Stimulated activated CD8-positive, alpha-beta memory T cell treated with anti-CD3 and anti-CD28 coated beads, Interleukin-7, amount 100 ng/mL, for 1 hour (primary cell): ENCODE measurements at regions not wholly inside any gene's neighbourhood (a gene's known extent, or its start where the extent isn't known, plus 50 kb on each side); places are given as distances from the start of the nearest gene placed in this dataset.
"Not testable (repeated sequence)": the region's sequence is repeated elsewhere in the genome, so short reads cannot be mapped to it uniquely, and the experiment has no call there.

Source experiments
- DNase-seq, 2 donors: peaks; one replicate each; pipeline ENCODE4 v3.0.0-alpha.2; 2020; ENCODE audit warnings: low read depth in 2 of 2

GRCh38 chr13:67943116-67943515 lies 713.0 kb upstream of the PCDH9 start:
- DNase-seq, result no peak

- DNase-seq, result no peak
Observed at GRCh38 chr13:67935626-67936025, 705.5 kb upstream of the PCDH9 start.

DNA sequence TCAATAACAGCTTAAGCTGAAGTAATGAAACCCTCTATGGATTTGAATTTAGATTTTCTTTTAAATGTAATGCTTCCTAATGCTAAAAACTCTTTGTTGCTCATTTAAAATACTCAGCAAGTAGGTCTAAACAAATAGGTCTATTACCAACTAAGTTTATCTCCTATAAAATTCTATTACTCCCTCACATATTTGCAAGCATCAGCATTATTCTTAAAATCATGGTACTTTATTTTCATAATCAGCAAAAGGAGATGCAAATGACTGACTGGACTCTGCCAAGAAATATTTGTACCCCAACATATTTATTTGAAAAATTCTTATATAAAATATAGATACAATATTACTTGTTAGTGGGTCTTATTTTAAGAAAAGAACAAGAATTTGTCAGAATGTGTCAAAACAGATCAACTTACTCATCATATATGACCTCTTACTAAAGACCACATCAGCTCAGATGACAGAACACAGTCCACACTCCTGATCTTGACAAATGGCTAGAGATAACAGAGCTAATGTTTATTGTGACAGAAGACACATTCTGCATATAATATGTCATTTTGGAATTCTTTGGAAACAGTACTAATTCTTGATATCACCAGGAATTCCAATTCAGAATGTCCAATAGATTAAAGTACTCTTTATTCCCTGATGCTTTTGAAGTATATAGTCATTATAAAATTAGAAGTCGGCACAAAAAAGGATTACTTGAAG lies 704.6 kb upstream of the PCDH9 start:
- no peak for DNase-seq

DNA sequence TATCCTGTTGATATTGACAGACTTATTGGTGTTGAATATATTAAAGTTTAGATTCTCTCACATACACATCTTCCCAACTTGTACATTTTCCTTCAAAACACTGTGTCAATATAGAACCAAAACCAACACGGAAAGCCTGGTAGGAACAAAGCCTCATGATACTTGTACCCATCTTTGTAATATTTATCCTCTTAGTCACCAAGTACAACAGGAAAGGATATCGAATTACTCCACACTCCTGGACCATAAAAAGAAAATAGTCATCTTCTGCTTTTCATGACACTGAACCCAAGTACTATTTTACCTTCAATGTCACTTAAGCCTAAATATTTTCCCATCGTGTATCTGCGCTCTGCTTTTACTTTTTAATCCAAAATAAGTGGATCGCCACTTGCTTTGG lies 702.9 kb upstream of the PCDH9 start:
- DNase-seq, result no peak

DNA sequence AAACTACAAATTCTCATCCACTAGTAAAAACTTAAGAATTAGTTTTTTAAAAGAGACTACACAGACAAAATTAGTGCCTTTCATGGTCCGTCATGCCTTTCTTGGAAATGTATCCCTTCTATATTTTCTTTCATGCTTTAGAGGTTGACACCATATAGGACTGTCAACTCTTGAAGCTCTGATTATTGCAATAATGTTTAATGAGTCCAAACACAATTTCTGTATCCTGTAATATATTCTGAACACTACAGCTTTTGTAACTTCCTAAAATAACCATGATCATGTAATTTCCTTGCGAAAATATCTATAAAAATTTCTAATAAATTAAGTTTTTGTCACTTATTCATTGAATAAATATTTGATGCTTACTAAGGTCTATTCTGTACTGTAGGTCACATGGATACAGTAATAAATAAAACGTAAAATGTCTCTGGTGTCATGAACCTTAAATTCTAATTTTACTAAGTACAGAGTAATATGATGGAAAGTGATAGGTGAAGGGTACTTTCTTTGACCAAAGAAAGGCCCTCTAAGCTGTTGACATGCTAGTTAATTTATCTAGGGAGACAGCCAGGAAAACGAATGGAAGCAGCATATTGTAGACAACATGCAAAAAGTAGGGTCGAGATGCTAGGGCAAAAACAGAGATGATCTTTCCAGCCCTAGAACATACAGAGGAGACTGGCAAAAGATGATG lies 687.3 kb upstream of the PCDH9 start:
- DNase-seq, result no peak

DNA sequence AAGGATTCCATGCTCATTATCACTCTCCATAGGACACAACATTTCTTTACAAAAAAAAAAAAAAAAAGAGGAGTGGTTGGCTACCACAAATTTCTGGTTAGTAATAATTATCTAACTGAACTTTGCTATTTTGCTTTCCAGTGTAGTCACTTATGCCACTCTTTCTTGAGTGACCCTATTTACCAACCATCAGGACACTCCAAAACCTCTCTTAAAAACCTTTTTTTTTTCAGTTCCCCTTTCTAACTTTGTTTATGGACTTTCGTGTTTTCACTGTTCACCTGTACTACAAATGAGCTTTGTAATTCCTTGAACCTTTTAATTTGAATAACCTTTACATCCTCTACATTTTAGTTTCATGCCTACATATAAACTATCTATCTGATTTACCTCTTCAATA lies 686.5 kb upstream of the PCDH9 start:
- no peak for DNase-seq

- DNase-seq, result no peak
Observed at GRCh38 chr13:67914535-67914934, 684.4 kb upstream of the PCDH9 start.

GRCh38 chr13:67902960-67903359 lies 672.8 kb upstream of the PCDH9 start:
- not testable (repeated sequence) for DNase-seq

- DNase-seq, result no peak
Observed at GRCh38 chr13:67880916-67881315, 650.8 kb upstream of the PCDH9 start.

DNA sequence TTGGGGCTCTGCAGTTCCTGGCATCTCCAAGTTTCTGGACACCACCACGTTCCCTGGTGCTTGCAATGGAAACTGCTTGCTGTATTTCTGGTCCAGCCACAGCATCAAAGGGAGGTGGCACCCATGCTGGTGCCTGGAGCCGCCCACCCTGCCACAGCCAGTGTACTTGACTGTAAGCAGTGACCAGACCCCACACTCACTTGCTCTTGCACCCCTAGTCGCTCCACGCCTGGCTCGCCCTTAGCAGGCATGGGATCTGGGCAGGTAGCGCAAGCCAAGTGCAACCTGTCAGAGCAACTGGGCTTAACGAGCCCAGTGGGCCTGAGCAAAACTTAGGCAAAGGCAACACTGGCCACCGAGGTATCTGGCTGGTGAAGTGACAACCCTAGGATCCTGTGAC lies 648.2 kb upstream of the PCDH9 start:
- DNase-seq, result no peak

- no peak for DNase-seq
Observed at GRCh38 chr13:67877031-67877430, 646.9 kb upstream of the PCDH9 start.

GRCh38 chr13:67867206-67867605 lies 637.1 kb upstream of the PCDH9 start:
- DNase-seq, result no peak

GRCh38 chr13:67860315-67860714 lies 630.2 kb upstream of the PCDH9 start:
- DNase-seq, result no peak

- DNase-seq, result no peak
Observed at GRCh38 chr13:67859904-67860303, 629.8 kb upstream of the PCDH9 start.

- no peak for DNase-seq
Observed at GRCh38 chr13:67857581-67858310, 627.6 kb upstream of the PCDH9 start.

DNA sequence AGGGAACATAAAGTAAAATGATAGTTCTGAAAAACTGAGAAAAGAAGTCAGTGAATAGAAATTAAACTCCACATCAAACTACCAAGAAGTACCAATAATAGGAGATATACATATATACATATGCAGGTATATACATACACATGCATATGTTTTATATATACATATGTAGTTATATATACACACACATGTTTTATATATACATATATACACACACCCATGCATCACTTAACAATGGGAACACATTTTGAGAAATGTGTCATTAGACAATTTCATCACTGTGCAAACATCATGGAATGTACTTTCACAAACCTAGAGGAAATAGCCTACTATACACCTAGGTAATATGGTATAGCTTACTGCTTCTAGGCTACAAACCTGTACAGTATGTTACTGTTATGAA lies 626.8 kb upstream of the PCDH9 start:
- no peak for DNase-seq

- no peak for DNase-seq
Observed at GRCh38 chr13:67855741-67856238, 625.7 kb upstream of the PCDH9 start.

DNA sequence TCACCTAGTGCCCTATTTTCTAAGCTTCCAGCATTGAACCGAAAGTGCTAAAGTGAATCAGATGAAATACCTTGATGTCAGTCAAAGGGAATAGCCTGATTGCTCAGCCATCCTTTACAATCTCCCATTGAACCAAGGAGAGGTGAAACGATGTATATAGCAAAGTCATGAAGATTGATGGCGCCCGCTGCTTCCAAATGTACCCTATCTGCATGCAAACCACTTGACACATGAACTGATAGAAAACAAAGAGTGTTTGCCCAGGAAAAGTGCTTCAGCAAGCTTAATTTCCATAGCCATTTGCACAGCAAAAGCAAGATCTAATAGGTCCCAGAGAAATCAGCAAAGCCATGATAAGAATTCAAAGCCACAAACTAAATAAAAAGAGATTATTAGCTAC lies 624.9 kb upstream of the PCDH9 start:
- DNase-seq, result no peak

- no peak for DNase-seq
Observed at GRCh38 chr13:67844574-67844973, 614.4 kb upstream of the PCDH9 start.

- DNase-seq, result no peak
Observed at GRCh38 chr13:67841071-67841470, 610.9 kb upstream of the PCDH9 start.

DNA sequence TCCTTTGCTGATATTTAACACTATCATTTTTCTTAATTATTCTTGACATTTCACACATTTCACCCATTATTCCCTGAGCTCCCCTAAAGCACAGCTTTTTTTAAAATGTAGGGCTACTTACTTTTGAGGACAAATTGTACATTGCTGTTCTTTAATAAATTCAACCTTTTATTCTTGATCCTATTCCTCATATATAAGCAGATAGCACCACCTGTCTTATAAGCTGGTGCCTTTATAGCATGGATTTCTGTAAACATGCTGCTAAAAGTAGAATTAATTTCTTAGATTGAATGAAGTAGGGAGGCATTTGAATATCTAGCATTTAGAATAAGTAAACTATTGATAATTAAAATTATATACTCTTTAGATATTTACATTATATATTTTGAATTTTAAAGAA lies 603.4 kb upstream of the PCDH9 start:
- no peak for DNase-seq

- no peak for DNase-seq
Observed at GRCh38 chr13:67829641-67830040, 599.5 kb upstream of the PCDH9 start.

DNA sequence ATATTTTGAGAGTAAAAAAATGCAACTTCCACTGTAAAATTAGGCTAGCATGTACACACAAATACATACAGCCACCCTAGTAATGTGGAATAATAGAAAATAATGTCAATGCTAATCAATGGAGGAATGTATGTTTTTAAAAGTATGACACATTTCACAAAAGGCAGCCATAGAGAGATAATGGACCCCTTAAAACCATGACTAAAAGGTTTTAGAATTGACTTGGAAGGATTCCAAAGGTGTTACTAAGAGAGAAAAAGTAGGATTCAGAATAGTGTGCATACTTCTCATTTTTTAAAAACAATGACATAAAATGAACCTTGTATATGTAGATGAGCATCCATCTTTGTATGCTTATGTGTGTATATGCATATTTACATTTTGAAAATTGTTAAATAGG lies 597.9 kb upstream of the PCDH9 start:
- no peak for DNase-seq
